ENCODE measurements at regions not wholly inside any gene's neighbourhood (a gene's known extent, or its start where the extent isn't known, plus 50 kb on each side); places are given as distances from the start of the nearest gene placed in this dataset.

DNA sequence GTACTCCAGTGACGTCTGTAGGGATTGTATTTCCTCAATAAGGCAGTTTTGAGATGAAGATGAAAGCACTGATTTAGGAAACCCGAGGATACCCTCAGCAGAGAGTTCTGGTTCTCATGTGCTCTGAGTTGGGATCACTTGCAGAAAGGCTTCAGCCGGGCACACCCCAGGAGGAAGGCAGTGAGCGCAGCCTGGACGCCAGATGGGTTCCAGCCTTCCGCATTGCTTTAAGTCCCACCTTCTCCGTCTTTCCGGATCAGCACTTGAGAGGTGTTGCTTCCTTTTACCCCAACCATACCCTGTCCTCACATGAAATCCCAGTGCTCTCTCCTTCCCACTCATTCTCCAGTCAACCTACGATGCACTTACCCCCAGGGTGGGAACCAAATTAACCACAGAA lies 239.5 kb upstream of the CADM1 start:
- TF ChIP-seq NFIC (IDR thresholded peaks at IDR 0.05): no peak
- TF ChIP-seq TAF1 (IDR thresholded peaks at IDR 0.05; ENCODE audit: low read depth): no peak
- no peak for TF ChIP-seq CREB1 (IDR thresholded peaks at IDR 0.05; ENCODE audit: low read depth)
- TF ChIP-seq RAD21 (IDR thresholded peaks at IDR 0.05; ENCODE audit: low read depth): no peak
- TF ChIP-seq CEBPB (IDR thresholded peaks at IDR 0.05): no peak
- TF ChIP-seq EP300 (IDR thresholded peaks at IDR 0.05; ENCODE audit: borderline replicate concordance): no peak

Measured in Ishikawa (cell line).